Bronchial epithelial cell (primary cell): ENCODE measurements at regions not wholly inside any gene's neighbourhood (a gene's known extent, or its start where the extent isn't known, plus 50 kb on each side); places are given as distances from the start of the nearest gene placed in this dataset.

ENCODE experiments used
- DNase-seq: peaks from one replicate; pipeline ENCODE4 v3.0.0-alpha.2; 2010; ENCODE audit warnings: low read depth
- FAIRE-seq: peaks from 2 replicates; lab custom pipeline; 2011; peaks lifted over from hg19 to GRCh38; lab: Jason Lieb, UNC
- H3K27me3 ChIP-seq: 2 replicates; pipeline ENCODE4 v1.5.1; 2011; ENCODE audit warnings: low read length; ENCODE audit not compliant: control insufficient read depth, insufficient read depth
- H3K36me3 ChIP-seq: 2 replicates; pipeline ENCODE4 v1.5.1; 2011; ENCODE audit warnings: low read length; ENCODE audit not compliant: control insufficient read depth, insufficient read depth
- H3K4me3 ChIP-seq: 2 replicates; pipeline ENCODE4 v1.5.1; 2011; ENCODE audit warnings: mild to moderate bottlenecking, low read depth, low read length, control low read depth
- CTCF ChIP-seq: IDR thresholded peaks from 2 replicates; pipeline ENCODE4 v1.5.1; 2011; ENCODE audit warnings: mild to moderate bottlenecking, moderate library complexity, low read length, control low read depth, inconsistent platforms; ENCODE audit not compliant: insufficient read depth, severe bottlenecking

GRCh38 chr11:92744929-92745585 is 224.4 kb upstream of the MTNR1B start:
- FAIRE-seq = no peak
- DNase-seq = no peak
- no peaks in the 10 kb centered on the region for H3K36me3 ChIP-seq
- no peaks in the 10 kb centered on the region for H3K27me3 ChIP-seq
- H3K4me3 ChIP-seq = no peak overlapping the region
- TF ChIP-seq CTCF = no peak

- no peak overlapping the region for H3K4me3 ChIP-seq
- H3K27me3 ChIP-seq = no peaks in the 10 kb centered on the region
- DNase-seq (no peak), FAIRE-seq (no peak)
- no peak for TF ChIP-seq CTCF
- no peaks in the 10 kb centered on the region for H3K36me3 ChIP-seq
Measured at GRCh38 chr11:92750794-92751193, 218.7 kb upstream of the MTNR1B start.

GRCh38 chr11:92751594-92751993 is 217.9 kb upstream of the MTNR1B start:
- DNase-seq (no peak), FAIRE-seq (no peak)
- Histone ChIP-seq H3K36me3 (no peaks in the 10 kb centered on the region), H3K27me3 (no peaks in the 10 kb centered on the region), H3K4me3 (no peak overlapping the region)
- TF ChIP-seq CTCF = no peak

GRCh38 chr11:92752122-92752521 is 217.3 kb upstream of the MTNR1B start:
- no peak for FAIRE-seq

GRCh38 chr11:92753161-92753560 is 216.3 kb upstream of the MTNR1B start:
- Histone ChIP-seq H3K4me3 (no peak overlapping the region), H3K36me3 (no peaks in the 10 kb centered on the region), H3K27me3 (no peaks in the 10 kb centered on the region)
- DNase-seq = no peak
- TF ChIP-seq CTCF = no peak
- FAIRE-seq = no peak

More at GRCh38 chr11:92752122-92752521, 217.3 kb upstream of the MTNR1B start:
- Histone ChIP-seq H3K4me3 (no peak overlapping the region), H3K27me3 (no peaks in the 10 kb centered on the region), H3K36me3 (no peaks in the 10 kb centered on the region)
- no peak for DNase-seq
- TF ChIP-seq CTCF = no peak
